PC-9 (cell line): ENCODE measurements at regions not wholly inside any gene's neighbourhood (a gene's known extent, or its start where the extent isn't known, plus 50 kb on each side); places are given as distances from the start of the nearest gene placed in this dataset.

Experiments
- EZH2 ChIP-seq: fragments of 200-600 bp; sonication (generic); IDR thresholded peaks from 2 replicates; pipeline ENCODE4 v1.8.0; 2017; ENCODE audit warnings: antibody characterized with exemption, low read depth
- TF ChIP-seq, protein P1 (sequence below): fragments of 200-600 bp; sonication (generic); conservative IDR thresholded peaks from 2 replicates; pipeline ENCODE4 v1.6.1; 2017; ENCODE audit warnings: mixed run types, antibody characterized with exemption, mild to moderate bottlenecking, moderate library complexity

GRCh38 chr11:110870816-110871522 is 158.7 kb upstream of the ARHGAP20 start:
- TF ChIP-seq, protein P1, sequence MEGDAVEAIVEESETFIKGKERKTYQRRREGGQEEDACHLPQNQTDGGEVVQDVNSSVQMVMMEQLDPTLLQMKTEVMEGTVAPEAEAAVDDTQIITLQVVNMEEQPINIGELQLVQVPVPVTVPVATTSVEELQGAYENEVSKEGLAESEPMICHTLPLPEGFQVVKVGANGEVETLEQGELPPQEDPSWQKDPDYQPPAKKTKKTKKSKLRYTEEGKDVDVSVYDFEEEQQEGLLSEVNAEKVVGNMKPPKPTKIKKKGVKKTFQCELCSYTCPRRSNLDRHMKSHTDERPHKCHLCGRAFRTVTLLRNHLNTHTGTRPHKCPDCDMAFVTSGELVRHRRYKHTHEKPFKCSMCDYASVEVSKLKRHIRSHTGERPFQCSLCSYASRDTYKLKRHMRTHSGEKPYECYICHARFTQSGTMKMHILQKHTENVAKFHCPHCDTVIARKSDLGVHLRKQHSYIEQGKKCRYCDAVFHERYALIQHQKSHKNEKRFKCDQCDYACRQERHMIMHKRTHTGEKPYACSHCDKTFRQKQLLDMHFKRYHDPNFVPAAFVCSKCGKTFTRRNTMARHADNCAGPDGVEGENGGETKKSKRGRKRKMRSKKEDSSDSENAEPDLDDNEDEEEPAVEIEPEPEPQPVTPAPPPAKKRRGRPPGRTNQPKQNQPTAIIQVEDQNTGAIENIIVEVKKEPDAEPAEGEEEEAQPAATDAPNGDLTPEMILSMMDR = no peak
- no peak for TF ChIP-seq EZH2
